ENCODE measurements at regions not wholly inside any gene's neighbourhood (a gene's known extent, or its start where the extent isn't known, plus 50 kb on each side); places are given as distances from the start of the nearest gene placed in this dataset.

- TF ChIP-seq CTCF (optimal IDR thresholded peaks at IDR 0.05 in 1 of 3, IDR thresholded peaks at IDR 0.05 in 1 of 3, conservative IDR thresholded peaks at IDR 0.05 in 1 of 3; ENCODE audit: extremely low read depth in 1 of 3, insufficient read depth in 2 of 3, low read length in 3 of 3) = no peak
- TF ChIP-seq EZH2 (IDR thresholded peaks at IDR 0.05; ENCODE audit: low read length) = no peak
- Histone ChIP-seq H3K27me3 (ENCODE audit: control insufficient read depth, extremely low read depth, insufficient read depth, low read length) (no peaks in the 10 kb centered on the region), H3K36me3 (ENCODE audit: control insufficient read depth in 2 of 2, extremely low read depth in 1 of 2, insufficient read depth in 2 of 2, low read length in 2 of 2) (no peaks in the 10 kb centered on the region), H3K79me2 (ENCODE audit: control insufficient read depth, insufficient read depth, low read length) (no peaks in the 10 kb centered on the region), H3K27ac (ENCODE audit: control insufficient read depth, insufficient read depth, low read length) (no peak overlapping the region), H3K9me3 (ENCODE audit: control insufficient read depth, low read depth, low read length) (no peaks in the 10 kb centered on the region), H3K9me1 (ENCODE audit: control insufficient read depth, extremely low read depth, insufficient read depth, low read length) (no peaks in the 10 kb centered on the region), H4K20me1 (ENCODE audit: control insufficient read depth, extremely low read depth, insufficient read depth, low read length) (no peaks in the 10 kb centered on the region), H3K4me2 (ENCODE audit: control insufficient read depth, extremely low read depth, insufficient read depth, low read depth, low read length) (no peak overlapping the region), H3K4me3 (ENCODE audit: control insufficient read depth in 2 of 3, extremely low read depth in 1 of 3, insufficient read depth in 2 of 3, low read depth in 1 of 3, low read length in 3 of 3) (no peak overlapping the region), H3K9ac (ENCODE audit: control insufficient read depth, extremely low read depth, insufficient read depth, low read length) (no peak overlapping the region), H3K4me1 (ENCODE audit: control insufficient read depth, extremely low read depth, insufficient read depth, low read length) (no peaks in the 10 kb centered on the region), H2AFZ (ENCODE audit: control insufficient read depth, low read length) (no peak overlapping the region)
- DNase-seq (ENCODE audit: low read depth, low spot score) (no peak), FAIRE-seq (no peak)
- dilution Hi-C loops (cut with MboI; ENCODE audit: extremely low pct_ligation_motif_present, low sequenced_read_pairs) = no loop called here
Measured at GRCh38 chr17:71964559-71964958, 156.3 kb upstream of the SOX9 start.

- DNase-seq (ENCODE audit: low read depth, low spot score) = no peak
- Histone ChIP-seq H3K4me1 (ENCODE audit: control insufficient read depth, extremely low read depth, insufficient read depth, low read length) (peaks cover 10% of the 10 kb centered on the region), H2AFZ (ENCODE audit: control insufficient read depth, low read length) (no peak overlapping the region), H3K79me2 (ENCODE audit: control insufficient read depth, insufficient read depth, low read length) (no peaks in the 10 kb centered on the region), H3K9ac (ENCODE audit: control insufficient read depth, extremely low read depth, insufficient read depth, low read length) (no peak overlapping the region), H3K4me3 (ENCODE audit: control insufficient read depth in 2 of 3, extremely low read depth in 1 of 3, insufficient read depth in 2 of 3, low read depth in 1 of 3, low read length in 3 of 3) (no peak overlapping the region), H3K9me1 (ENCODE audit: control insufficient read depth, extremely low read depth, insufficient read depth, low read length) (no peaks in the 10 kb centered on the region), H3K9me3 (ENCODE audit: control insufficient read depth, low read depth, low read length) (no peaks in the 10 kb centered on the region), H3K4me2 (ENCODE audit: control insufficient read depth, extremely low read depth, insufficient read depth, low read depth, low read length) (no peak overlapping the region), H3K27ac (ENCODE audit: control insufficient read depth, insufficient read depth, low read length) (no peak overlapping the region), H3K36me3 (ENCODE audit: control insufficient read depth in 2 of 2, extremely low read depth in 1 of 2, insufficient read depth in 2 of 2, low read length in 2 of 2) (no peaks in the 10 kb centered on the region), H4K20me1 (ENCODE audit: control insufficient read depth, extremely low read depth, insufficient read depth, low read length) (no peaks in the 10 kb centered on the region), H3K27me3 (ENCODE audit: control insufficient read depth, extremely low read depth, insufficient read depth, low read length) (no peaks in the 10 kb centered on the region)
- dilution Hi-C loops (cut with MboI; ENCODE audit: extremely low pct_ligation_motif_present, low sequenced_read_pairs) = no loop called here
- no peak for TF ChIP-seq CTCF (optimal IDR thresholded peaks at IDR 0.05 in 1 of 3, IDR thresholded peaks at IDR 0.05 in 1 of 3, conservative IDR thresholded peaks at IDR 0.05 in 1 of 3; ENCODE audit: extremely low read depth in 1 of 3, insufficient read depth in 2 of 3, low read length in 3 of 3)
- TF ChIP-seq EZH2 (IDR thresholded peaks at IDR 0.05; ENCODE audit: low read length) = no peak
- no peak for FAIRE-seq
Measured at GRCh38 chr17:71966055-71966454, 154.8 kb upstream of the SOX9 start.

Measured in keratinocyte (primary cell).